Gastroesophageal sphincter (tissue), 4 donors: ENCODE measurements at regions not wholly inside any gene's neighbourhood (a gene's known extent, or its start where the extent isn't known, plus 50 kb on each side); places are given as distances from the start of the nearest gene placed in this dataset.

ENCODE experiments used
- ATAC-seq: fragments of 150-250 bp; one replicate; pipeline ENCODE4 v1.9.1; 2016; ENCODE audit warnings: mild to moderate bottlenecking, moderate library complexity
- H3K27ac ChIP-seq, 4 donors: fragments of 200-600 bp; sonication (generic) in 3 of 4; 1 replicate in 3 of 4; 2 replicates in 1 of 4; pipeline ENCODE4 v1.5.1; 2016 to 2019
- H3K27me3 ChIP-seq: fragments of 200-600 bp; sonication (generic); one replicate; pipeline ENCODE4 v1.5.1; 2019
- H3K36me3 ChIP-seq, 2 donors: fragments of 200-600 bp; sonication (generic); one replicate each; pipeline ENCODE4 v1.5.1; 2019; ENCODE audit warnings: control low read depth in 1 of 2
- H3K4me1 ChIP-seq, 3 donors: fragments of 200-600 bp; sonication (generic); 1 replicate in 2 of 3; 2 replicates in 1 of 3; pipeline ENCODE4 v1.5.1; 2016 to 2019; ENCODE audit warnings: control low read depth in 2 of 3
- H3K4me3 ChIP-seq, 2 donors: fragments of 200-600 bp; sonication (generic); one replicate each; pipeline ENCODE4 v1.5.1; 2019; ENCODE audit warnings: mild to moderate bottlenecking in 1 of 2, moderate library complexity in 1 of 2
- H3K9me3 ChIP-seq, 3 donors: fragments of 200-600 bp; sonication (generic); one replicate each; pipeline ENCODE4 v1.5.1; 2017 to 2019; ENCODE audit warnings: control low read depth in 2 of 3
- EP300 ChIP-seq: sonication (generic); formaldehyde crosslinking; IDR thresholded peaks from one replicate; pipeline ENCODE4 v1.6.1; 2017; ENCODE audit warnings: antibody characterized with exemption, mild to moderate bottlenecking
- POLR2A ChIP-seq, 2 donors: fragments of 450-650 bp; IDR thresholded peaks; one replicate each; pipeline ENCODE4 v1.6.1; 2017; ENCODE audit warnings: antibody characterized with exemption in 2 of 2, mild to moderate bottlenecking in 2 of 2, moderate library complexity in 1 of 2
- POLR2AphosphoS5 ChIP-seq: sonication (generic); formaldehyde crosslinking; IDR thresholded peaks from one replicate; pipeline ENCODE4 v1.6.1; 2017; ENCODE audit warnings: antibody characterized with exemption
- WGBS, 2 donors: methylation state at CpG; one replicate each; pipeline ENCODE4 v1.1.5; 2018; ENCODE audit warnings: low coverage in 1 of 2; 5-methylcytosine and 5-hydroxymethylcytosine counted together
- TF ChIP-seq, protein P1 (sequence below), 4 experiments: fragments of 200-600 bp in 2 of 4; fragments of 450-650 bp in 2 of 4; sonication (generic) in 1 of 4; IDR thresholded peaks; one replicate each; pipeline ENCODE4 v1.5.1; 2017 to 2019; ENCODE audit warnings: antibody characterized with exemption in 4 of 4, mild to moderate bottlenecking in 2 of 4, moderate library complexity in 2 of 4

DNA sequence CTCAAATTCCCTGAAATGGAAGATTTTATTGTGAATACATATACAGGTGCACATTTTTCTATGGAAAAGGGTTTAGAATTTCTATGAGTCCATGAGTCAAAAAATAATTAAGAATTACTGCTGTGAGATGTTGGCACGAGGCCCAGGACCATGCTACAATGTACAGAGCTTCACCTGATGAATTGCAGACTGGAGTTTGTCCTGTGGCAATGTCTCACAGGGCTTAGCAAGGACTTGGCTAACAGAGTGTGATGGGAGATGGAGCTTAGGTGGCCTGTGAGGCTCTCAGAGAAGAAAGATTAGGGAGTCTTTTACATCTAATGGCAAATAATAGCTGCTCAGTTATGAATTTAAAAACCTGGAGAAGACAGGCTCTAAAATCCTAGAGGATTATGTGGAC is 219.5 kb upstream of the CBLB start:
- 29 to 50% methylated on average over 1 of the region's 1 CpG for WGBS, 2 donors
- no peak for ATAC-seq
- H3K27me3 ChIP-seq: no peaks in the 10 kb centered on the region
- H3K4me1 ChIP-seq: no peaks in the 10 kb centered on the region
- H3K36me3 ChIP-seq: no peaks in the 10 kb centered on the region
- H3K27ac ChIP-seq: no peak overlapping the region
- H3K9me3 ChIP-seq: no peaks in the 10 kb centered on the region
- no peak for TF ChIP-seq POLR2A (IDR thresholded peaks at IDR 0.05)
- TF ChIP-seq EP300: no peak
- TF ChIP-seq, protein P1, sequence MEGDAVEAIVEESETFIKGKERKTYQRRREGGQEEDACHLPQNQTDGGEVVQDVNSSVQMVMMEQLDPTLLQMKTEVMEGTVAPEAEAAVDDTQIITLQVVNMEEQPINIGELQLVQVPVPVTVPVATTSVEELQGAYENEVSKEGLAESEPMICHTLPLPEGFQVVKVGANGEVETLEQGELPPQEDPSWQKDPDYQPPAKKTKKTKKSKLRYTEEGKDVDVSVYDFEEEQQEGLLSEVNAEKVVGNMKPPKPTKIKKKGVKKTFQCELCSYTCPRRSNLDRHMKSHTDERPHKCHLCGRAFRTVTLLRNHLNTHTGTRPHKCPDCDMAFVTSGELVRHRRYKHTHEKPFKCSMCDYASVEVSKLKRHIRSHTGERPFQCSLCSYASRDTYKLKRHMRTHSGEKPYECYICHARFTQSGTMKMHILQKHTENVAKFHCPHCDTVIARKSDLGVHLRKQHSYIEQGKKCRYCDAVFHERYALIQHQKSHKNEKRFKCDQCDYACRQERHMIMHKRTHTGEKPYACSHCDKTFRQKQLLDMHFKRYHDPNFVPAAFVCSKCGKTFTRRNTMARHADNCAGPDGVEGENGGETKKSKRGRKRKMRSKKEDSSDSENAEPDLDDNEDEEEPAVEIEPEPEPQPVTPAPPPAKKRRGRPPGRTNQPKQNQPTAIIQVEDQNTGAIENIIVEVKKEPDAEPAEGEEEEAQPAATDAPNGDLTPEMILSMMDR (IDR thresholded peaks at IDR 0.05): no peak
- no peak for TF ChIP-seq POLR2AphosphoS5
- H3K4me3 ChIP-seq: no peak overlapping the region

DNA sequence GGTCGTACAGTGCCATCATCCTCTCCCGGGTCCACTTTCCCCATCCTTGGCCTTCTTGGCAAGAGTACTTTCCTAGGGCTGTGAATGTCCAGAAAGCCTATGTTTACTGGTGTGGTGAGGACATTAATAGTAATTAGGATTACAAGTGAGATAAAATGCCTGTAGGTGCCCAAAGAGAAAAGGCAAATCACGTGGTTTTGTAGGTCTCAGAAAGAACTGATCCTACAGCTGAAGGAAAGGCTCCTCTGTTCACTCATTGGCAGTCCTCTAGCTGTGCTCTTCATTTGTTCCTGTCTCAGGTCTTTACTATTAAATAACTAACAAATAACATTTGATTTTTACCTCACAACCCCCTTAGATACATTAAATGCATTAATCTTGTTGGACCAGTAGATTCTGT is 220.1 kb upstream of the CBLB start:
- Histone ChIP-seq H3K9me3 (no peaks in the 10 kb centered on the region), H3K36me3 (no peaks in the 10 kb centered on the region), H3K4me1 (no peaks in the 10 kb centered on the region), H3K27ac (no peak overlapping the region), H3K27me3 (no peaks in the 10 kb centered on the region), H3K4me3 (no peak overlapping the region)
- no peak for TF ChIP-seq EP300
- TF ChIP-seq POLR2AphosphoS5: no peak
- TF ChIP-seq POLR2A (IDR thresholded peaks at IDR 0.05): no peak
- TF ChIP-seq, protein P1 (IDR thresholded peaks at IDR 0.05): no peak
- ATAC-seq: no peak
- WGBS, 2 donors: 74 to 78% methylated on average over 3 of the region's 3 CpGs

DNA sequence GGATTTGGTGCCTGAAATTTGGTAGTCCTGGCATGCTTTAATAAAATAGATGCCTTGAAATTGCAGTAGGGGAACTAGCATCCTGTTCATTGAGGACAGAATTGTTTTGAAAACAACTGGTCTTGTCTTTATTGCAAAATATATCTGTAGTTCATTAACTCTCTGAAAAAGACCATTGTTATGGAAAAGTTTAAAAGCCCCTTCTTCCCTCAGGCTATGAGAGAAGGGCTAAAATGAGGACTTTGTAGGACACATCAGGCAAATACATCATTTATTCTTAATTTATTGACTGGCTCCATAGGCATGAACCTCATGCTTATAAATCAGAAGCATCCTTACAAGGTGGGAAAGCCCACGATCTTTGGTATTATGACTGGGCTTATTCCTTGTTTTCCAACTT is 221.0 kb upstream of the CBLB start:
- no peak for TF ChIP-seq POLR2AphosphoS5
- TF ChIP-seq, protein P1 (IDR thresholded peaks at IDR 0.05): no peak
- no peak for TF ChIP-seq POLR2A (IDR thresholded peaks at IDR 0.05)
- no peak for TF ChIP-seq EP300
- no peak overlapping the region for H3K27ac ChIP-seq
- H3K4me3 ChIP-seq: no peak overlapping the region
- H3K4me1 ChIP-seq: no peaks in the 10 kb centered on the region
- no peaks in the 10 kb centered on the region for H3K27me3 ChIP-seq
- no peak for ATAC-seq
- 93 to 100% methylated on average over 1 of the region's 1 CpG for WGBS, 2 donors
- no peaks in the 10 kb centered on the region for H3K36me3 ChIP-seq
- no peaks in the 10 kb centered on the region for H3K9me3 ChIP-seq

DNA sequence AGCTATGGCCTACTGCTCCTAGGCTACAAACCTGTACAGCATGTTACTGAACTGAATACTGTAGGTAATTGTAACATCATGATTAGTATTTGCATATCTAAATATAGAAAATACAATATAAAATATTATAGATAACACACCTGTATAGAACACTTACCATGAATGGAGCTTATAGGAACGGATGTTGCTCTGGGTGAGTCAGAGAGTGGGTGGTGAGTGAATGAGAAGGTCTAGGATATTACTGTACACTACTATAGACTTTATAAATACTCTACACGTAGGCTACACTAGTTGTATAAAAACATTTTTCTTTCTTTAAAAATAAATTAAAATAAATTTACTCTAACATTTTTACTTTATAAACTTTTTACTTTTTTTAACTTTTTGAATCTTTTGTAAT is 224.0 kb upstream of the CBLB start:
- TF ChIP-seq EP300 (no peak), POLR2A (IDR thresholded peaks at IDR 0.05) (no peak), POLR2AphosphoS5 (no peak)
- TF ChIP-seq, protein P1 (IDR thresholded peaks at IDR 0.05): no peak
- H3K4me1 ChIP-seq: peaks cover 0 to 7% (median 0%) of the 10 kb centered on the region in 3 donors
- no peaks in the 10 kb centered on the region for H3K36me3 ChIP-seq
- no peak overlapping the region for H3K4me3 ChIP-seq
- no peaks in the 10 kb centered on the region for H3K9me3 ChIP-seq
- ATAC-seq: no peak
- H3K27me3 ChIP-seq: no peaks in the 10 kb centered on the region
- WGBS, 2 donors: 83 to 93% methylated on average over 2 of the region's 2 CpGs
- no peak overlapping the region for H3K27ac ChIP-seq

DNA sequence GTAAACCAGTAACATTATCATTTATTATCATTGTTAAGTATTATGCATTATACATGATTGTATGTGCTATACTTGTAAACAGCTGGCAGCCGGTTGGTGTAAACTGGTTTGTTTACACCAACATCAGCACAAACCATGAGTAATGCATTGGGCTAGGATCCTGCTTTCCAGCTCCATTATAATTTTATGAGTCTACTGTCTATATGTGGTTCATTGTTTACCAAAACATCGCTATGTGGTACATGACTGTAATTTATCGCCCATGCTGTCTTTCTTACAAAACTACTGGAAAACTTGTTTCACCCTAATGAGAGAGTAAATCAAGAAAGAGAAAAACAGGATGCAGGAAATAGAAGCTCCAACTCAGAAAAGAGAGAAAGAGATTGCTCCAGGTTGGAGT is 224.8 kb upstream of the CBLB start:
- Histone ChIP-seq H3K4me3 (no peak overlapping the region), H3K9me3 (no peaks in the 10 kb centered on the region), H3K4me1 (peaks cover 0 to 11% (median 0%) of the 10 kb centered on the region in 3 donors), H3K27ac (no peak overlapping the region), H3K27me3 (no peaks in the 10 kb centered on the region), H3K36me3 (no peaks in the 10 kb centered on the region)
- 89 to 91% methylated on average over 3 of the region's 3 CpGs for WGBS, 2 donors
- ATAC-seq: no peak
- TF ChIP-seq, protein P1 (IDR thresholded peaks at IDR 0.05): no peak
- TF ChIP-seq EP300 (no peak), POLR2AphosphoS5 (no peak), POLR2A (IDR thresholded peaks at IDR 0.05) (no peak)
